Psoas muscle (tissue), 7 donors: ENCODE measurements at regions not wholly inside any gene's neighbourhood (a gene's known extent, or its start where the extent isn't known, plus 50 kb on each side); places are given as distances from the start of the nearest gene placed in this dataset.

Experiments
- ATAC-seq, 4 donors: fragments of 200-7000 bp; cut with Tn5 transposase; one replicate each; pipeline ENCODE4 v1.9.1; 2020; ENCODE audit warnings: moderate library complexity in 3 of 4, mild to moderate bottlenecking in 2 of 4
- DNase-seq, 2 donors: peaks; one replicate each; pipeline ENCODE4 v3.0.0-alpha.2; 2020
- H3K27ac ChIP-seq: fragments of 200-600 bp; one replicate; pipeline ENCODE4 v1.8.0; 2022
- H3K27me3 ChIP-seq, 3 donors: fragments of 200-600 bp in 1 of 3; one replicate each; pipeline versions ENCODE4 v1.6.1 to v1.8.0; 2013 to 2022; ENCODE audit warnings: low read length in 2 of 3, mild to moderate bottlenecking in 2 of 3, moderate library complexity in 1 of 3; ENCODE audit not compliant: insufficient read depth in 3 of 3
- H3K36me3 ChIP-seq, 2 donors: fragments of 200-600 bp in 1 of 2; one replicate each; pipeline versions ENCODE4 v1.6.1 to v1.8.0; 2013 to 2022; ENCODE audit warnings: low read depth in 1 of 2, mild to moderate bottlenecking in 1 of 2, moderate library complexity in 1 of 2; ENCODE audit not compliant: insufficient read depth in 1 of 2
- H3K4me1 ChIP-seq: fragments of 200-600 bp; one replicate; pipeline ENCODE4 v1.8.0; 2022
- H3K4me3 ChIP-seq: fragments of 200-600 bp; one replicate; pipeline ENCODE4 v1.8.0; 2022; ENCODE audit warnings: mild to moderate bottlenecking
- H3K9me3 ChIP-seq: fragments of 200-600 bp; one replicate; pipeline ENCODE4 v1.8.0; 2022
- WGBS, 3 donors: extraction: QIAGEN DNeasy Blood & Tissue Kit; methylation state at CpG; one replicate each; pipeline versions ENCODE4 v1.1.6 to v1.1.7; 2013; 5-methylcytosine and 5-hydroxymethylcytosine counted together
- intact Hi-C, 2 donors: fragments of 100-400 bp; cut with DNase I; formaldehyde crosslinking; loops; one replicate each; pipeline versions ENCODE4 v1.11.0 to v1.14.2; 2022
- TF ChIP-seq, protein P1 (sequence below): fragments of 200-600 bp; IDR thresholded peaks from one replicate; pipeline ENCODE4 v1.8.0; 2022; ENCODE audit warnings: antibody characterized with exemption
- donor health status: healthy with polysubstance abuse.
- donor health status: DM: no; HTN: no; CAD: no; lungs with moderate emphysema.
- donor health status: Bipolar disorder and iron deficiency.
- donor health status: healthy.
- donor health status: DM: yes; HTN: yes; CAD: no.
- donor health status: DM: no; HTN: no; CAD: no.
- donor health status: DM: yes; HTN: yes; CAD: no.

DNA sequence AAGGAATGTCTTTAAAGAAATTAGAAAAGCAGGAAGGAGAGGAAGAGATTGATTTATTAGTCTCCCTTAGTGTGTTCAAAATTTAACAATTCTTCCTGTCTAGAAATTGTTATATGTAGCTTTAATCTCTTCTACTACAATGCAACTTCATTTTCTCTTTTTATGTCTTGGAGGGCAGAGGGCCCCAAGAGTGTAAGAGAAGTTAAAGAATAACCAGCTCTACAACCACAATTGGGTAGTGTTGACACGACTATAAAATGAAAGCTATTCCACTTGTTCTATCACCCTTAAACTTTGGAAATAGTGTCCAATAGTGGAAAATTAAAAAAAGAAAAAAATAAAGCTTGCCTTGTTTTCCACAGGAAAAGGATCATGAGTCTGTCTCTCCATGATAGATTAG, 82.6 kb upstream of the DPYD start:
- Histone ChIP-seq H3K9me3 (no peaks in the 10 kb centered on the region), H3K36me3 (no peaks in the 10 kb centered on the region), H3K27me3 (peaks cover 0 to 4% (median 0%) of the 10 kb centered on the region in 3 donors), H3K4me1 (no peaks in the 10 kb centered on the region), H3K27ac (no peak overlapping the region), H3K4me3 (no peak overlapping the region)
- ATAC-seq (no peak), DNase-seq (no peak)
- intact Hi-C loops: no loop called here
- TF ChIP-seq, protein P1, sequence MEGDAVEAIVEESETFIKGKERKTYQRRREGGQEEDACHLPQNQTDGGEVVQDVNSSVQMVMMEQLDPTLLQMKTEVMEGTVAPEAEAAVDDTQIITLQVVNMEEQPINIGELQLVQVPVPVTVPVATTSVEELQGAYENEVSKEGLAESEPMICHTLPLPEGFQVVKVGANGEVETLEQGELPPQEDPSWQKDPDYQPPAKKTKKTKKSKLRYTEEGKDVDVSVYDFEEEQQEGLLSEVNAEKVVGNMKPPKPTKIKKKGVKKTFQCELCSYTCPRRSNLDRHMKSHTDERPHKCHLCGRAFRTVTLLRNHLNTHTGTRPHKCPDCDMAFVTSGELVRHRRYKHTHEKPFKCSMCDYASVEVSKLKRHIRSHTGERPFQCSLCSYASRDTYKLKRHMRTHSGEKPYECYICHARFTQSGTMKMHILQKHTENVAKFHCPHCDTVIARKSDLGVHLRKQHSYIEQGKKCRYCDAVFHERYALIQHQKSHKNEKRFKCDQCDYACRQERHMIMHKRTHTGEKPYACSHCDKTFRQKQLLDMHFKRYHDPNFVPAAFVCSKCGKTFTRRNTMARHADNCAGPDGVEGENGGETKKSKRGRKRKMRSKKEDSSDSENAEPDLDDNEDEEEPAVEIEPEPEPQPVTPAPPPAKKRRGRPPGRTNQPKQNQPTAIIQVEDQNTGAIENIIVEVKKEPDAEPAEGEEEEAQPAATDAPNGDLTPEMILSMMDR: no peak
- WGBS, 3 donors: 46 to 58% (median 47%) methylated on average over 1 of the region's 1 CpG

DNA sequence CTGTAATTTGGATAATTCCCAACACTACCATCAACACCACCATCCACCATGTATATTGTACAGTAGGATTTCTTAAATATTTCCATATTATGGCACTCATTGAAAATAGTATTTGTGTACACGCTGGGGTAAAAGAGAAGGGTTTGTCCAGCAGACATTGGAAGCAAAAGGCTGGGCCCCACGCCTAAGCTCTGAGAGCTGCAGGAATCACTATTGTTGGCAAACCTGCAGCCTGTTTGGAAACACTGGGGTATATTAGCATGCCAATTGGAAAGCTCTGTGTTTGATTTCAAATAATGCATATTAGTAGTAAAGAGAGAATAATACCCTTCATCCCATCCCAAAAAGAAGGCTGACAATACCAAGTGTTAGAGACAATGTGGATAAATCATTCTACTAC, 81.5 kb upstream of the DPYD start:
- Histone ChIP-seq H3K27ac (no peak overlapping the region), H3K36me3 (no peaks in the 10 kb centered on the region), H3K4me1 (no peaks in the 10 kb centered on the region), H3K27me3 (peaks cover 0 to 4% (median 0%) of the 10 kb centered on the region in 3 donors), H3K9me3 (no peaks in the 10 kb centered on the region), H3K4me3 (no peak overlapping the region)
- 51 to 63% (median 58%) methylated on average over 2 of the region's 2 CpGs for WGBS, 3 donors
- no peak for ATAC-seq
- DNase-seq: no peak
- TF ChIP-seq, protein P1: no peak
- intact Hi-C loops: no loop called here

DNA sequence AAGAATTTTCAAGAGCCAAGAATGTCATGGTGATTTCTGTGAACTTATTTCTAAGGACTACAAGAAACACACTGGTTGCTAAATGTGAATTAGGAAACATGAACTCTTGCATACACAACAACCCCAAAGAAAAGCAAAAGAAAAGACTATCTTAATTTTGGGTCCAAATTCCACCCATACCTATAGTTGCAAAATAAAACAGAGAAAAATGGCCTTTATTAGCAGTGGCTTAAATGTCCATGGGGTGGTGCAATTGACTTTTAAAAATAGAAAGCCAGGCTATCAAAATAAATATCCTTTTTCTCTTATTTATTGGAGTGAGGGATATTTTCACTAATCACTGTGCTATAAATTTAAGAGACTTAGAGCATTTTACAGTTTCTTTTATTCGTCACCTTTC, 80.9 kb upstream of the DPYD start:
- WGBS, 3 donors: 88 to 93% (median 91%) methylated on average over 1 of the region's 1 CpG
- Histone ChIP-seq H3K27ac (no peak overlapping the region), H3K36me3 (no peaks in the 10 kb centered on the region), H3K9me3 (no peaks in the 10 kb centered on the region), H3K4me3 (no peak overlapping the region), H3K27me3 (peaks cover 0 to 4% (median 0%) of the 10 kb centered on the region in 3 donors), H3K4me1 (no peaks in the 10 kb centered on the region)
- DNase-seq (no peak), ATAC-seq (no peak)
- TF ChIP-seq, protein P1: peak; percentile 8
- intact Hi-C loops: no loop called here

DNA sequence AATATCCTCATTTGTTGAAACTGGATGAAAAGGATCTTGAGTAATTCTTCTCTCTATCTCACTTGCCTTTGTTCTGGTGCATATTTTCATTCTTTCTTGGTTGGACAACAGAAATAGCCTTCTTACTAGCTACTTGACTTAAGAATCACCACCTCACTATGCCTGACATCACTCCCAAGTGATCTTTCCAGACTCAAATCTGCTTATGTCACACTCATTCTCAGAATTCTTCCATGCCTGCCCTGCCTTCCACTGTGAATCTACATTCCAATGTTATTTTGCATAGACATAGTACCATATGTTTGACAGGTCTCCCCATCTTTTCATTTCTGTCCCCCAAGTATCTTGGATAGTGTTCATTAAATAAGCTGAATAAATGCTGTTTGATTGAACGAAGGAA, 78.5 kb upstream of the DPYD start:
- no peak overlapping the region for H3K4me3 ChIP-seq
- DNase-seq (no peak), ATAC-seq (no peak)
- no peaks in the 10 kb centered on the region for H3K36me3 ChIP-seq
- H3K9me3 ChIP-seq: no peaks in the 10 kb centered on the region
- H3K4me1 ChIP-seq: no peaks in the 10 kb centered on the region
- TF ChIP-seq, protein P1: no peak
- WGBS, 3 donors: 64 to 79% (median 77%) methylated on average over 1 of the region's 1 CpG
- intact Hi-C loops: no loop called here
- peaks cover 0 to 4% (median 0%) of the 10 kb centered on the region in 3 donors for H3K27me3 ChIP-seq
- no peak overlapping the region for H3K27ac ChIP-seq

DNA sequence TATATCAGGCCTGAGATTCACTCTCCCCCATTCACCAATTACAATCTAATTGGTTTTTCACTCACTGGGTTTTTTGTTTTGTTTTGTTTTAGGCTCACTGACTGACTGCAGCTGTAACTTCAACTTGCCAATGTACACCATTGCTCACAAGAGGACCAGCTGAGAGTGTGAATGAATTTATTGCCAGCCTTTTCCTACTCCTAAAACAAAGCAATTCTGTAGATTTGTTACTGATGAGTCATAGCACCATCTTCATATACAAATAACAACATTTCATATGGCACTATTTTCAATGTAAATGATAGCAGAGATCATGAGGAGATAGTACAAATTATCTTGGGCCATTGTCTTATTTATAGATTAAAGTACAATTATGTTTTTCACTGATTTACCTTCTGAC, 76.0 kb upstream of the DPYD start:
- no peak overlapping the region for H3K4me3 ChIP-seq
- H3K27me3 ChIP-seq: peaks cover 0 to 4% (median 0%) of the 10 kb centered on the region in 3 donors
- H3K36me3 ChIP-seq: no peaks in the 10 kb centered on the region
- no peak for DNase-seq
- ATAC-seq: no peak
- no peak overlapping the region for H3K27ac ChIP-seq
- TF ChIP-seq, protein P1: no peak
- no peaks in the 10 kb centered on the region for H3K4me1 ChIP-seq
- H3K9me3 ChIP-seq: no peaks in the 10 kb centered on the region
- intact Hi-C loops: no loop called here
